ENCODE measurements at regions not wholly inside any gene's neighbourhood (a gene's known extent, or its start where the extent isn't known, plus 50 kb on each side); places are given as distances from the start of the nearest gene placed in this dataset.
"Not testable (repeated sequence)": the region's sequence is repeated elsewhere in the genome, so short reads cannot be mapped to it uniquely, and the experiment has no call there.

DNA sequence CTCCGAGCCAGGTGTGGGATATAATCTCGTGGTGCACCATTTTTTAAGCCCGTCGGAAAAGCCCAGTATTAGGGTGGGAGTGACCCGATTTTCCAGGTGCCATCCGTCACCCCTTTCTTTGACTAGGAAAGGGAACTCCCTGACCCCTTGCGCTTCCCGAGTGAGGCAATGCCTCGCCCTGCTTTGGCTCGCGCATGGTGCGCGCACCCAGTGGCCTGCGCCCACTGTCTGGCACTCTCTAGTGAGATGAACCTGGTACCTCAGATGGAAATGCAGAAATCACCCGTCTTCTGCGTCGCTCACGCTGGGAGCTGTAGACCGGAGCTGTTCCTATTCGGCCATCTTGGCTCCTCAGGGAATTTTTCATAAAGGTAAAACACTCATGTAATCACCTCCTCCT, 63.9 kb downstream of the RWDD3 start:
- not testable (repeated sequence) for DNase-seq

DNA sequence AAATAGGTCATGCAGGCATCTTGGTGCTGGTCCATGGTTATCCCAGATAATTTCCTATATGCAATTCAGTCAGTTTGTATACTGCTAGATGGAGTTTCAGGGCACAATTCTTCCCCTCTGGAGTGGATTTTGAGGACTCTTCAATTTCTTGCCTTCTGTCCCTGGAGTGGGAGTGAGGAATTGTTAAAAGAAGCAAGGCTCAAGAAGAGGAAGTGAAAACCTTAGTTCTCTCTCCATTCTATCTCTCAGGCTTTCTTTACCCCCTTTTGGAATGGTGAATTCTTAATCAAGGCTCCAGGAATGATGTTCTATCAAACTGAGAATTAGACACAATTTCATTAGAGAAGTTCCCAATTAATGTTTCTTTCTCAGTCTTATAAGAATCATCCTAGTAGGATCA, 67.1 kb downstream of the RWDD3 start:
- no peak for DNase-seq

DNA sequence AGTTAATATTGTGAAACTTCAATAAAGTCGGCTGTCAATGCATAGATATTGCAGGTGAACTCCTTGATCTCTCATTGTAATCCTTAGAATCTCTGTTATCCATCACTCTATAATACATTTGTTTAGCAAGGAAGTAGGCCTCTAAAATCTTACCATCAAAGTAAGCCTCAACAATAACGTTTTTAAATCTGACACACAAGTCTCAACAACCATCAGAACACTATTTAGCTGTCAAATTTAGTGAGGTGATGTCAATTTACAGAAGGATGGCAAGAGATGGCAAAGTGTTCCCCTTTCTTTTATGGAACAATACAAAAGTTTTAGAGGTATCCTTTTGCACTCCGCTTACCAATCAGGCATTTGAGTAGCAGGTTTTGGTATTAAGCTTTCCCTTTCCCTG, 67.6 kb downstream of the RWDD3 start:
- DNase-seq: no peak

DNA sequence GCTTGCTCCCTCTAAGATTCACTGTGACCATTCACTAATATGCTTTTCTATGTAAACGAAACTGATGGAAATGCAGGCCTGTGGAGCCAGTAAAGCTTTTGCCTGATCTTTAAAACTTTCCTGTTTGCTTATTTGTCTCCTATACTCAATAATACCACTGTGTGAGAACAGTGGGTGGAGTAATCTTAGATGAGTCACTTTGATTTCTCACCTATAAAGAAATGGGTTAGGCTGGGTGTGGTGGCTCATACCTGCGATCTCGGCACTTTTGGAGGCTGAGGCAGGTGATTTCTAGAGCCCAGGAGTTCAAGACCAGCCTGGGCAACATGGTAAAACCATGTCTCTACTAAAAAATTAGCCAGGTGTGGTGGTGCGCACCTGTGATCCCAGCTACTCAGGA, 70.8 kb downstream of the RWDD3 start:
- no peak for DNase-seq

DNA sequence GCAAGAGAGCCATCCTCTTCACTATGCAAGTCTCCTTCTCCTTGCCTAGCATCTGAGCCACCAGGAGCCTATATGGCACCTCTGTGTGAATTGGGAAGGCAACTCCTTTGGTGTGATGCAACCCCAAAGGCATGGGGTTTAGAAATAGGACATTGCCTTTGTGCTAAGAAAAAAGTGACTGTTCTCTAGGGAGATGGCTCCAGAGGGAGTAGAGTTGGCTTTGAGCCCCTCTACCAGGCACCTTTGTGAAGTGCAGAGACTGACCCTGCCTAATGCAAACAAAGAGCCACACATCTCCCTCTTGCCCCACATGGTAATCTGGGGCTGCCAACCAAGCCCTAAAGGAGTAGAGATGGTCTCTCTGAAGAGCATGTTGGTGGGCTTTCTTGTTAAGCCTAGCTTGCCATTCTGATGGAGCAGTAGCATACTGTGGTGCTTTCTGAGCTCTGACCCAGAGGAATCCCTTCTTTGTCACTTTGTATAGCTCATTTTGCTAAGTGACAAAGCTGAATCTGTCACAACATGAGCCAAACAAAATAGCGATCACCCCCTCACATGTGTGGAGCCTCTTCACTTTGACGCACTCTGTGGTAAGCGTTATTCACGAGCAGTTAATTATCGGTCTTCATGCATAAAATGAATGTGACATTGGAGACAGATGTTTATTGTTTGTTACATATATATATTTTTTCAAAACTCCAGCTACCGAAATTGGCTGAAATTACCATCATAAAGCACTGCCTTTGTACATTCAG, 74.4 kb downstream of the RWDD3 start:
- no peak for DNase-seq

DNA sequence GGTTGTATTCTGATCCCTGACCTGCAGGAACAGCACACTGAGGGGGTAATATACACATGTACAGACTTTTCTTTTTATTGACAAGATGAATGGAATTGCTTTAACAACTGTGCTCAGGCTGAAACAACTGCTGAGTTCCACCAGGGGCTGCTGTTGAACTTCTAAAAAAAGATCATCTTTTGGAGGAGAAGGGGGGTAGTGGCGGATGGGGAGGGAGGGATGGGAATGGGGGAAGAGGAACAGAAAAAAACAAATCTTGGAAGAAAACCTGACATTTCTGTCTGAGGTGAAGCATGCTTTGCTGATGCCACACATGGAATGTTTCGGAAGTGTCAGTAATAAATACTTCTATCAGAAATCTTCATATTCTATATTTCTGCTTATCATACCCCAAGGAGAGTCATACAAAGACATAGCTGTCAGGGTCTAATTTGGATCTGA, 75.0 kb downstream of the RWDD3 start:
- peak; percentile 64 for DNase-seq

DNA sequence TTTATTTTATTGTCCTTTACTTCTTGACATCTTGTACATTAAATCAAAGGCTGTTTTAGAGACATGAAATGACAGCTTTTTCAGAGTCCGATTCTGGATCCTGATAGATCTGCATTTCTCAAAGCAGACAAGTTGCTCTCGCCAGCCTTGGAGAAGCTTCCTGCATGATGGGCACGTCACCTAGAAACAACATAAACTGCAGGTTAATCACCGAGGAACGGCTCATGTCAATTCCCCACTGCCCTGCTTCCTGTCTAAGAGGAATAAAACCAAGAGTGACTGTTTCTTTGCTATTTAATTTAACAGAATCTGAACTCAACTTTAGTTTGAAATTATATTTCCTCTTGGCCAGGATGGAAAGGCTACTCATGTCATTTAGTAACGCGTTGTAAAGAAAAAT, 77.0 kb downstream of the RWDD3 start:
- no peak for DNase-seq

DNA sequence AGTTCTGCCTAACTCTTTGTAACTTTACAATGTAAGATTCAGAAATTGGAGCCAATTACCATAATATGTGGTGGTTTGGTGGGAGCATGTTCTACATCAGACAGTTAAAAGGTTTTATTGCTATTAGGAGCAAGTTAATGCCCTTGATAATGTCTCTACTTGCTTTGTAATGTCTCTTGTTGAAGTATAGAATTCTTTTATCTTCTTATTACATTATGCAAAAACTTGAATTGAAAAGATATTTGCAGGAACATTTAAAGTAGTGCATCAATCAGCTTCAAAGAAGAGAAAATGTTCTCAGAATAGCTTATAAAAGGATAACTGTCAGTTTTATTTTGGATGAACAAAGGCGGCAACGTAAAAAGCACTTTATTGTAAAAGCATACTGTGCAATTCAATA, 77.8 kb downstream of the RWDD3 start:
- DNase-seq: no peak

DNA sequence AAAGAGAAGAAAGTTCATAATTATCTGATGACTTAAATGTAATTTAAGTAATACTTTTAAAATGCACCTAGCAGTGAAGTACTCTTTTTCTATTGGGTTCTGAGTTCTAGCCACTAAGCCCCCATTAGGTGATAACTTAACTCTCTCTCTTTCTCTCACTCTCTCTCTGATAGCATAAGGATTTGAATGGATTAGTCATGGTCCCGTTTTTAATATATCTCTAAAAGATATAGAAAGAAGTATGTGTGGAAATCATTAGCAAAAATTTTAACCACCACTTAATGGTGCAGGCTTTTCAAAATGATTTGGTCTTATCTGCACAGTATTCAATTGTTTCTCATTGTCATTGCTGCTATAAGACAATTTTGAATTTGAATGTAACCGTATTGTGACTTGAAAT, 78.2 kb downstream of the RWDD3 start:
- DNase-seq: no peak

DNA sequence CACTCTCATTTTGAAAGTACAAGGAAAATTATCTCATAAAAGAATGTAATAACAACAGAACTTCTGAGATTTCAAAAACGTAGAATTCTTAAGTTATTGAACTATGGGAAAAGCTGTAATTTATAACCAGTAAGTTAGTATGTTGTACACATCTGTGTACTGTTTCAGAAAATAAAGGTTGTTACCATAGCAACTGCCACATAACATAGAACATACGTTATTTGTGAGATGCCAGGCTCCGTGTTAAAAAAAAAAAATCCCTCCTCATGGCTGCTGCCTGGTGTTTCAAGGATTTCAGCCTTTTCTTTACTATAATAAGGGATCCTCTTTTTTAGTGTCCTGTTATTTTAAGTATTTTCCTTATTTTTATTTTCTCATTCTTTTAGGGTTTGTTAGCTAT, 79.5 kb downstream of the RWDD3 start:
- DNase-seq: no peak

DNA sequence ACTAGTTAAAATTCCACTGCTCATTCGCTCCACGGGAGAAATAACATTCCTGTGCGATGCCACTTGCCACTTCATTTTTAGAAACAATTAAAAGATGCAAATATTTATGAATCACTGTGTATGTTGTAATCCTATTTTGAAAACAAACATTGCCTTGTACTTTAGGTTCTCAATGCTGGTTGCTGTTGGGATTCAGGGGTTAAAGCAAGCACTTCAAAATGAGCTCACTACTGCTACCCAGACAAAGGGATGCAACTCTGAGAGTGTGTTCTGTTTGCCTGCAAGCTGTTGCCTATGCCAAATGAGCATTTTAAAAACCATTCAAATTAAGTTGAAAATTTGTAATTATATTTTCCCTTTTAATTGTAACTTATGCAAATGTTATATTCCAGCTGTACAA, 87.5 kb downstream of the RWDD3 start:
- peak; percentile 5 for DNase-seq

DNA sequence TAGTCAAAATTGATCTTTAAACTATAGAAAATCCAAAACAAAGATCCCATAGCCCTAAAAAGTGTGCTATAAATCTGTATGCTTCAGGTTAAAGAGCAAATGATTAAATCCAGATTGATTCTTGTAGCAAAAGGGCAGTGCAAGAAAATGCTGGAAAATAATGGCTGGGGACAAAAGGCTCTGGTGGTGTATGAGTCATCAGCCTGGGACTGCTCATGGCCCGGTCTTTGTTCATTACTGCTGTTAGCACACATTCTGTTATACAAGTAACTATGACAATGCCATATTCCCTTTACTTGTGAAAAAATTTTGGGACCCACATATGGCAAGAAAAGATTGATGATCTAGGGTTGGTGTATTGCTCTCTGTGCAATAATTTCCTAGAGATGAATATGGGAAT, 89.1 kb downstream of the RWDD3 start:
- DNase-seq: peak; percentile 30

DNA sequence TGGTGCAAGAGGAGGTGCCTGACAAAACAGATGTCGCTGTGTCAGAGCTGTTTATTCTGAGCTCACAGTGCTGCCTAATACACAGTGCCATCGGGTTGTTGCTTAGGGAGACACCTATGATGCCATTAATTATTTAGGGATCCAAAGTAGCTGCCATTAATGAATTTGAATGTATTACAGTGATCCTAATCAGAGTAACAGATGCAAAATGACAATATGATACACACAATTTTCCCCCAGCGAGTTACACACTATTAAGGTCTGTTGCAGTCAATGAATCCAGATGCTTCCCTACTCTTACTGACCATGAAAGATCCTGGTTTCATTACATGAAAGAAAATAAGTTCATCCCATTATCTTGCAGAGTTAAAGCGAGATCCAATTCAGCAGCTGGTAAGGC, 91.3 kb downstream of the RWDD3 start:
- DNase-seq: no peak

DNA sequence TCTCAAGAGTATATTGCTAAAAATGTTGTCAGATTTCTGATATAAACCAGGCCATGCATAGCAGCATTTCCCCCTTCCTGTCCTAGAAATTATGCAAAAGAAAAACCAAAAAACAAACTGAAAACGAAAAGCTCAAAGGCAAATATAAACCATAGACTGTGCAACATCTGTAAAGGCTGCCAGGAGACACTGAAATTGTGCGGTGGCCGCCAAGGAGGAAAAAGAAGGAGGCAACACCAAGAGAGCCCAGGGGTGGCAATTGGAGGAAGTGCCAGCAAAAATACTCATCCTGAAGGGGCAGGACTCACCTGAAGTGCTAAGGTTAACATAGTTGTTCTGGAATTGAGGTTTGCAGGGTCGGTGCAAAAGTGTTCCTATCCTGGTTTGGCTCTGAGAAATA, 92.0 kb downstream of the RWDD3 start:
- no peak for DNase-seq

DNA sequence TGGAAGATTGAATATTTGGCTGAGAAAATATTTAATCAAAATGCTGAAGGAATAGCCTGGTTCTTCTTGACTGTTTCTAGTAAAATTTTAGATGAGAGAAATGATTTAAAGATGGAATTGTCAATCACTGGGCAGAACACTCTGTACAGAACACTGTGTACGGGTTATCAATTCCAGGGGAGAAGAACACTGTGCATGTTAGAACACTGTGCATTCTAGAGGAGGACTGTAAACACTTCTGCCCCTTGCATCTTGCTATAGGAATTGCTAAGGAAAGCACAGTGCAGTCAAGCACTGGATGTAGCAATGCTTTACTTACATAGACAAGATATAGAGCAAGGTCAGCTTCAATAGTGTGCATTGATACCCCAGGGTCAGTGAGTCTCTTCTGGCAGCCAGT, 98.7 kb downstream of the RWDD3 start:
- DNase-seq: no peak

DNA sequence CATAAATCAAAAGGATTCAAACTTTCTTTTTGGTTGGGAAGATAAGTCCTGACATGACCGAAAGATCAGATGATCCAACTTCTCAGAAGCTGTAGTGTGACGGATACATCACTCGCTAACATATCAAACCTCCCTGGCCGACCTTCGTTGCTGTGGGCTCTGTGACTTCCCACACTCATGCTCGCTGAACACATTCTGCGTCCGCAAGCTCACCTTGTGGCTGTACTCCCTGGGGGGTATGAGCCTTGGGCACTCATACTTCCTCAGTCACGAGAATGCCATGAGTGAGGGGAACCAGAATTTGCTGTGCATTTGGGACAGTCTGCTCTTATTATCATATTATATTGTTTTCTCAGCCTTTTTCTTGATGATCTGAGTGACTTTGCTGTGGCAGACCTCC, 105.4 kb downstream of the RWDD3 start:
- DNase-seq: no peak

DNA sequence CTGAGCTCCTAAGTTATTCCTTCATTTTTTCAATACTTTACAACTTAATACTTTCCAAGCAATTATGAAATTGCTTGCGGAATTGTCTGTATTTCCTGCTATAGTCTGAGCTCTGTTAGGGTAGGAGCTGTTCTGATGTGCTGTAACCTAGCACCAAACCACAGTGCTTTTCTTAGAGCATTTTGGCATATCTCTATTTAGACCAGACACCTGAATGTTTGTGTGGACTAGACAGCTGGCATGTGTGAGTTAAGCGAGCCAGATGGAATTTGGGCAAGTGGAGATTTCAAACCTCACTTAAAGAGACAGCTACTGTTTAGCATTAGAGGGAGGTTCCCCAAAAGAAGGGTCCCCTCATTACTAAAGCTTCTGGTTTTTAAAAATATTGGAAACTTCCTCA, 106.1 kb downstream of the RWDD3 start:
- DNase-seq: no peak

DNA sequence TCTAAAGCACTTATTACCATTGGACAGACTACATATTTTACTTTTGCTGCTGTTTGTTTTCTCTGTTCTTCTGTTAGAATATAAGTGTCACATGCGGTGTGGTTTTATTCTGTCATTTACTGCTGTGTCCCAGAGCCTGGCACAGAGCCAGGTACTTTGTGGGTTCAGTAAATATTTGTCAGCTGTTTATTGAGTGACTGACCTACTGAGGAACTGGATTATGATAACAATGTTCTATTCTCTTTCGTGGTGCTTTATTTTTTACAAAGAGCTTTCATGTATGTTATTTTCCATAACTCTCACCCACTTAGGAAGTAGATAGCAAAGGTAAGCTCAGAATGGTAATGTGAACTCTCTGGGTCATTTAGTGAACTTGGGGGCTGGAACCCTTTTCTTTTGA, 118.8 kb downstream of the RWDD3 start:
- no peak for DNase-seq

DNA sequence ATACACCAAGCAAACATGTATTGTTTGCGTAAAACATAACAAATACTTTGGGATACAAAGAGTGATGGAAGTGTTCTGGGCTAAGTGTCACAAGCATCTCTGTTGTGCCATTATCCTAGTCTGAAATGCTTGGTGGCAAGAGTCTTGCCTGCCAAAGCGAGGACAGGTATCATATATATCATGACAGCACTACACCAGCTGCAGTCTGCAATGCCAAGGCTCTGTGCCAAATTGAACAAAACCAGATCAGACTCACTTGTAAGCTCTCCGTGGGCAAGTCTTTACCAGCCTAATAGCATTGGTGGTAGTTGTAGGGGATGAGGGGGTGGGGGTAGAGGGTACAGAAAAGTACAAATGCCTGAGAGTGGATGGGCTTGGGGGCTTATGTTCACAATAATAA, 119.2 kb downstream of the RWDD3 start:
- DNase-seq: no peak

DNA sequence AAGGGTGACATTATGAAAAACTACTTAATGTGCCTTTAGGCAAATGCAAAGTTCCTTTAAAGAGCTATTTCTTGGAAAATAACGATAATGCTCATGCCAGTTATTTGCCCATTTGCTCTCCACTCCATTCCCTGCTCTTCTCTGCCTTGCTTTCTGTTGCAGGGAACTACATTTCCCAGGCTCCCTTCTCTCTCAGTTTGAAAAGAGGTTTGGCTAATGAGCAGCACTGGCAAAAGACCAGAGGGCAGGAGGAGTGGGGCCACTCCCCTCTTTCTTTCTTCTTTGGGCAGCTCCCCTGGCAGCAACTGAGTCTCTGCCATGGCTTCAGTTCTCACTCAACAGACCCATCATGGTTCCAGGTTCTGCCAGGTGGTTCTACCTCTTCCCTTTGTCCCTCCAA, 130.5 kb downstream of the RWDD3 start:
- DNase-seq: no peak

DNA sequence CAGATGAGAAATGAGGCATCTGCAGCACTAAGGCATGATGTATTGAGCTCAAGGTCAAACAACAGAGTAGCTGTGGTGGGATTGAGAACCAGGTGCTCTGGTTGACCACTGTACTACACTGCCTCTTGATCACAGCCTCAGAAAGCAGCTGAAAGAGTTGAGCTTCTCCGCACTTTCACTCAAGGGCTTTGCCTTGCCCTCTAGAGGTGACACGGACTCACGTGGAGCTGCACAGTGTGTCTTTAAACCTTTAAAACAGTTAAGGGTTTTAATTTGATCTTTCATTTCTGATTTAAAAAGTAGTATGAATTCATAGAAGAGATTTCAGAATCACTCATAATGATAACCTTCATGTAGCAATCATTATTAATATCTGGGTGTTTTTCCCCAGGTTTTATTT, 132.5 kb downstream of the RWDD3 start:
- no peak for DNase-seq

DNA sequence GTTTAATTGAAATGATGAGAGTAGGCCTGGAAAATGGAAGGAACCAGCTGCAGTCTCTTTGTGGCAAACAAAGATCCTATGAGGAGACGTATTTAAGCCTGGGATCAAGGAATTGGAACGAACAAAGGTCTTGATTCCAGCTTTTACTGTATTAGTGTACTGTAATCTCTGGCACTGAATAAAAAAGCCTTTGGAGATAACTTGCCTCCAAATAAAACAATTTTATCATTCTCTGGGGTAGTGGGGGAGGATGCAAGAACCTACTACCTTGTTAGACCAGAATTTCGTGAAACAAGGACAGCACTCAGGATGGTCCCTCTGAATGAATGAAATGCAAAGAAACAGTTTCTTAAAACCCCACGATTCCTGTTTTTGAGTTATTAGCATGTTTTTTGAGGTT, 134.2 kb downstream of the RWDD3 start:
- no peak for DNase-seq

DNA sequence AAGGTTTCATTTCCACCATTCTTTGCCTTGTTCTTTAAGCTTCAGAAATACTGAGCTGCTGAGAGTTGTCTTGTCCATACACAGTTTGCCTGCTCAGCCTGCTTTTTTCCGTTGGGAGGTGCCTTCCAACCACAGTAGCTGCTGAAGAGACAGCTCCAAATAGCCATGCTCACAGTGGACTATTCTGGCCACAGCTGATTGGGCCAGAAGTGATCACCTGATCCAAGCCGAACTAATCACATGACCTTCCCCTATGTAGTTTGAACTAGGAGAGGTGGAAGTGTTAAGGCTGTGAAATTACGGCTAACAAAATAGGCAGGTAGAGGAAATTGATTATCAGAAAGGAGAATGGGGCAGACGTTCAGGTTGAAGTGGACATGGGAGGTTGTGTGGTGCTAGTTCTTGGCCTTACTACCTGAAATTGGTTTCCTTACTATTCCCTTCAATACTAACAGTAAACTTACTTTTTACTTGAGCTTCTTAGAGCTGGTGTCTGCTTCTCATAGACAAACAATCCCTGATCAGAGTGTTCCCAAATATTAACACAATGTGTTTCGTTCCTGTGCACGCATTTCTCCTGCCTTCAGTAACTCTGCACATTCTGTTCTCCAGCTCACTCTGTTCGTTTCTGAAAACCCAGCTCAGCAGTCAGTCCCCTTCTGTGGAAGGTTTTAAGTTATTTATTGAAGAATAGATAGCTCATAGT, 136.1 kb downstream of the RWDD3 start:
- no peak for DNase-seq

DNA sequence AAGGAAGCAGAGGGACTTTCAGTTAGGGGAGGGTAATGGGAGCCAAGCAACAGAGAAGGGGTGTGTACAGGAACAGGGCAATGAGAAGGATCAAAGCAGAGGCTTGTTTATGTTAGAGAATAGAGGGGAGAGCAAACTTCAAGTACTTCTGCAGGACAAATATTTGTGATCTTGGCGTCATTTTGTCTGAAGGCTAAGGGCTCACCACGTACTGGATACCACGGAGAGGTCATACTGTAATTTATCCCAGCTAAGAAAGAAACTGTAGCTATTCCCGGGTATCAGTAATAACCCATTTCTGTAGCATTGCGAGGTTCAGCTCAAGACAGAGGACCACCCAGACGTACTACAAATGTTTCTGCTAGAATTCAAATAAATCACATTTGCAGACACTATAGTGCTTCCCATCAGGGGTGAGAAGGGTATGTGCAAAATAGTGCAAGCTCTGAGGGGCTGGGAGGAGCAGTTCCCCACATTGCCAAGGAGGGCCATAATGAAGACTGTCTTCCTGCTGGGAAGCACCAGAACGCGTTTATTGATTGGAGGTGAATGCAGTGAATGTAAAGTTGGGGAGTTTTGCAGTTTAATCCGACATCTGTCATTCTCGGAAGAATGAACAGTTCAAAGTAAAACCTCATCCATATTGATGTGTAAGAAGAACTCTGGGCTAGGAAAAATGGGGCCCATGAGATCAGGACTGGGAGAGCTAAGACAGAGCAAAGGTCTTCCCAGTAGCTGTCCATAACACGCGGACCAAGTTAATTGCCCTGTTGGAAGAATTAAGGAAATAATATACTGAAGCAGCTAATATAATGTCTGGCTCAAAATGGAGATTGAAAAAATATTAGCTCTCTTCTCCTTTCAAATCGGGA, 136.9 kb downstream of the RWDD3 start:
- DNase-seq: no peak

All from fibroblast of skin of scalp (primary cell).